Left lung (tissue), 4 donors: ENCODE measurements at regions not wholly inside any gene's neighbourhood (a gene's known extent, or its start where the extent isn't known, plus 50 kb on each side); places are given as distances from the start of the nearest gene placed in this dataset.
A peak's percentile ranks its signal among the peaks of the same experiment; 100 is the strongest.

Experiments used
- ATAC-seq: fragments of 200-7000 bp; cut with Tn5 transposase; one replicate; pipeline ENCODE4 v1.9.1; 2020; ENCODE audit warnings: moderate library complexity
- DNase-seq, 4 donors: peaks; one replicate each; pipeline ENCODE4 v3.0.0-alpha.2; 2013 to 2020
- H3K27ac ChIP-seq, 2 donors: fragments of 200-600 bp; sonication (generic) in 1 of 2; one replicate each; pipeline versions ENCODE4 v1.5.0 to v1.8.0; 2020 to 2021
- H3K27me3 ChIP-seq, 2 donors: fragments of 200-600 bp; sonication (generic) in 1 of 2; one replicate each; pipeline versions ENCODE4 v1.5.0 to v1.8.0; 2020 to 2021
- H3K36me3 ChIP-seq, 2 donors: fragments of 200-600 bp; sonication (generic) in 1 of 2; one replicate each; pipeline versions ENCODE4 v1.5.0 to v1.8.0; 2020 to 2021
- H3K4me1 ChIP-seq, 2 donors: fragments of 200-600 bp; one replicate each; pipeline ENCODE4 v1.8.0; 2021
- H3K4me3 ChIP-seq, 2 donors: fragments of 200-600 bp; sonication (generic) in 1 of 2; one replicate each; pipeline versions ENCODE4 v1.5.0 to v1.8.0; 2020 to 2021; ENCODE audit warnings: mild to moderate bottlenecking in 1 of 2
- H3K9me3 ChIP-seq, 2 donors: fragments of 200-600 bp; sonication (generic) in 1 of 2; one replicate each; pipeline versions ENCODE4 v1.5.0 to v1.8.0; 2020 to 2021
- intact Hi-C, 2 donors: fragments of 100-400 bp; cut with DNase I; formaldehyde crosslinking; loops; one replicate each; pipeline versions ENCODE4 v1.11.2 to v1.14.2; 2022
- TF ChIP-seq, protein P1 (sequence below), 2 donors: fragments of 200-600 bp; sonication (generic) in 1 of 2; IDR thresholded peaks; one replicate each; pipeline versions ENCODE4 v1.5.0 to v1.8.0; 2021; ENCODE audit warnings: antibody characterized with exemption in 2 of 2
- donor health status: DM: no; HTN: yes; CAD: no.
- donor health status: DM: no; HTN: no; CAD: no.

DNA sequence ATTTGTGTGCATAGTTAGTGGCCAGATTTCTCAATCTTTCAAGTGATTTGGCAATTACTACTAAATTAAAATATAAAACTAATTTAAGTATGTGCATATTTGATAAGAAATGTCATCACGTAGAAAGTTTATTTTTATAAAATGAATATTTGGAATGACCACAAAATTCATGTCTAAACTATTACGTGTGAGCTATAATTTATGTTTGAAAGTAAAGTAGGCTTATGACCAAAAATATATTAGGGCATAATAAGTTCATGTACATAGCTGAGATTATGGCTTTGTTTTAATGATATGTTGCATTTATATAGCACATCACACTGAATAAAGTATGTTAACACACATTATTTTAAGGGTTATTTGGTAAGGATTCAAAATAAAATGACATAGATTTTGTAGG is 1532.6 kb downstream of the C4orf33 start:
- no peaks in the 10 kb centered on the region for H3K36me3 ChIP-seq
- intact Hi-C loops, result no loop called here
- ATAC-seq (no peak), DNase-seq (peak in 2 of 4 donors; percentile 11 to 22)
- H3K4me3 ChIP-seq, result no peak overlapping the region
- TF ChIP-seq, protein P1, sequence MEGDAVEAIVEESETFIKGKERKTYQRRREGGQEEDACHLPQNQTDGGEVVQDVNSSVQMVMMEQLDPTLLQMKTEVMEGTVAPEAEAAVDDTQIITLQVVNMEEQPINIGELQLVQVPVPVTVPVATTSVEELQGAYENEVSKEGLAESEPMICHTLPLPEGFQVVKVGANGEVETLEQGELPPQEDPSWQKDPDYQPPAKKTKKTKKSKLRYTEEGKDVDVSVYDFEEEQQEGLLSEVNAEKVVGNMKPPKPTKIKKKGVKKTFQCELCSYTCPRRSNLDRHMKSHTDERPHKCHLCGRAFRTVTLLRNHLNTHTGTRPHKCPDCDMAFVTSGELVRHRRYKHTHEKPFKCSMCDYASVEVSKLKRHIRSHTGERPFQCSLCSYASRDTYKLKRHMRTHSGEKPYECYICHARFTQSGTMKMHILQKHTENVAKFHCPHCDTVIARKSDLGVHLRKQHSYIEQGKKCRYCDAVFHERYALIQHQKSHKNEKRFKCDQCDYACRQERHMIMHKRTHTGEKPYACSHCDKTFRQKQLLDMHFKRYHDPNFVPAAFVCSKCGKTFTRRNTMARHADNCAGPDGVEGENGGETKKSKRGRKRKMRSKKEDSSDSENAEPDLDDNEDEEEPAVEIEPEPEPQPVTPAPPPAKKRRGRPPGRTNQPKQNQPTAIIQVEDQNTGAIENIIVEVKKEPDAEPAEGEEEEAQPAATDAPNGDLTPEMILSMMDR (IDR thresholded peaks at IDR 0.05), result no peak
- no peaks in the 10 kb centered on the region for H3K27me3 ChIP-seq
- no peak overlapping the region for H3K27ac ChIP-seq
- H3K9me3 ChIP-seq, result peaks cover 0 to 2% of the 10 kb centered on the region in 2 donors
- no peaks in the 10 kb centered on the region for H3K4me1 ChIP-seq

DNA sequence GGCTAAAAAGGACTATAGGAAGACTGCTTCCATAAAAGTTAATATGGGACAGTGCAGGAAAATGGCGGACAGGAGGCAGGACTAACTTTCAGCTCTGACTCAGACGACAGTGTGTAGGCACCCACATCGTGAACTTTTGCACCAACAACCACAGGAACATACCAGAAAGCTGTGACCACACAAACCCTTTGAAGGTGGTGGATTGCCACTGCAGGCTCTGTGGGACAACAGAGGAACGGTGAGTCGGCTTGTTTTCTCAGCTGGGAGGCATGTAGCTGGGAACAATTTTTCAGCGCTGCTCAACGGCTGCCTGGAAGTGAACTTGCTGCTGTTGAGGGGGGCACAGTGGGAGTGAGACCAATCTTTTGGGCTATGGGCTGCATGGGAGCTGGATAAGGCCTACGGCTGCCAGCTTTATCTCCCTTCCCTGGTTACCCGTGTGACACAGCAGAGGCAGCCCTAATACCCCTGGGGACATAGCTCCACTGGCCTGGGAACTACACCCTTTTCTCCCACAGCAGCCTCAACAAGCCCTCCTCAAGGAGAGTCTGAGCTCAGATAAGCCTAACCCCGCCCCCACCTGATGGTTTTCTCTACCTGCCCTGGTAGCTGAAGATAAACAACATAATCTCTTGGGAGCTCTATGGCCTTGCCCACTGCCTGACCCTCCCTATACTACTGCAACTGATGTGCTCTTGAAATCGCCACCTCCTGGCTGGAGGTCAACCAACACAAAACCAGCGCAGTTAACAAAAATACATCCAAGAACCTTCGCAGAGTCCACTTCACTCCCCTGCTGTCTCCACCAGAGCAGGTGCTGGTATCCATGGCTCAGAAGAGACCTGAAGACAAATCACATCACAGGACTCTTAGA is 1537.0 kb downstream of the C4orf33 start:
- intact Hi-C loops, result no loop called here
- Histone ChIP-seq H3K27ac (no peak overlapping the region), H3K4me1 (no peaks in the 10 kb centered on the region), H3K36me3 (no peaks in the 10 kb centered on the region), H3K9me3 (peaks cover 0 to 2% of the 10 kb centered on the region in 2 donors), H3K4me3 (no peak overlapping the region), H3K27me3 (no peaks in the 10 kb centered on the region)
- TF ChIP-seq, protein P1 (IDR thresholded peaks at IDR 0.05), result no peak
- DNase-seq (no peak), ATAC-seq (no peak)

- Histone ChIP-seq H3K36me3 (no peaks in the 10 kb centered on the region), H3K4me1 (no peaks in the 10 kb centered on the region), H3K27me3 (no peaks in the 10 kb centered on the region), H3K9me3 (peaks cover 0 to 2% of the 10 kb centered on the region in 2 donors), H3K4me3 (no peak overlapping the region), H3K27ac (no peak overlapping the region)
- DNase-seq (no peak), ATAC-seq (no peak)
- TF ChIP-seq, protein P1 (IDR thresholded peaks at IDR 0.05), result no peak
- intact Hi-C loops, result no loop called here
Observed at GRCh38 chr4:130636486-130636885, 1540.5 kb downstream of the C4orf33 start.

- H3K9me3 ChIP-seq, result peaks cover 0 to 4% of the 10 kb centered on the region in 2 donors
- no peak overlapping the region for H3K27ac ChIP-seq
- no peak overlapping the region for H3K4me3 ChIP-seq
- H3K4me1 ChIP-seq, result no peaks in the 10 kb centered on the region
- intact Hi-C loops, result no loop called here
- no peaks in the 10 kb centered on the region for H3K27me3 ChIP-seq
- no peak for ATAC-seq
- TF ChIP-seq, protein P1 (IDR thresholded peaks at IDR 0.05), result no peak
- DNase-seq, result no peak
- no peaks in the 10 kb centered on the region for H3K36me3 ChIP-seq
Observed at GRCh38 chr4:130640592-130640991, 1544.6 kb downstream of the C4orf33 start.

GRCh38 chr4:130646886-130647285 is 1550.9 kb downstream of the C4orf33 start:
- ATAC-seq (no peak), DNase-seq (no peak)
- TF ChIP-seq, protein P1 (IDR thresholded peaks at IDR 0.05), result no peak
- no peaks in the 10 kb centered on the region for H3K27me3 ChIP-seq
- H3K9me3 ChIP-seq, result peaks cover 0 to 4% of the 10 kb centered on the region in 2 donors
- H3K27ac ChIP-seq, result no peak overlapping the region
- no peaks in the 10 kb centered on the region for H3K36me3 ChIP-seq
- intact Hi-C loops, result no loop called here
- H3K4me3 ChIP-seq, result no peak overlapping the region
- H3K4me1 ChIP-seq, result no peaks in the 10 kb centered on the region
